PC-3 (cell line): ENCODE measurements at regions not wholly inside any gene's neighbourhood (a gene's known extent, or its start where the extent isn't known, plus 50 kb on each side); places are given as distances from the start of the nearest gene placed in this dataset.

Source experiments
- EZH2 ChIP-seq: fragments of 300-600 bp; sonication (generic); IDR thresholded peaks from one replicate; pipeline ENCODE4 v1.6.1; 2017; ENCODE audit warnings: antibody characterized with exemption, mild to moderate bottlenecking, low read length; ENCODE audit not compliant: unreplicated experiment
- EZH2phosphoT487 ChIP-seq: fragments of 300-600 bp; sonication (generic); IDR thresholded peaks from 2 replicates; pipeline ENCODE4 v1.6.1; 2018; ENCODE audit warnings: mild to moderate bottlenecking, antibody characterized with exemption, low read length, borderline replicate concordance
- TF ChIP-seq, protein P1 (sequence below): fragments of 300-600 bp; sonication (generic); conservative IDR thresholded peaks from 2 replicates; pipeline ENCODE4 v1.5.1; 2017; ENCODE audit warnings: antibody characterized with exemption, low read depth, mild to moderate bottlenecking, low read length

DNA sequence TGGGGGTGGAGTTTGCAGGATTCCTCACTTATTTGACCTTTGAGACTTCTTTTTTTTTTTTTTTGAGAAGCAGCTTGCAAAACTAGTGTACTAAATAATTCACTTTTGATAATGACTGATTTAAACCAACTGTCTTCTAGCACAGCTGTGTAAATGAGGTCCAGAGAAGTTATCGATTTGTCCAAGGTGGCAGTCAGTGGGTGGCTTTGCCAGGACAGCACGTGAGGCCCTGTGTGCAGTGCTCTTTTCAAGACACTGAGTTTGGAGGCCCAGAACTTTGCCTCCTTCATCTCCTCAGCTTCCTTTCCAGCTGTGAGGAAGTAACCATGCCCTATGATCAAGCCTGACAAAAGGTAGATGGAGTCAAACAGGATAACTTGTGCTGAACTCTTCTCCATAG is 92.9 kb upstream of the LCLAT1 start:
- TF ChIP-seq, protein P1, sequence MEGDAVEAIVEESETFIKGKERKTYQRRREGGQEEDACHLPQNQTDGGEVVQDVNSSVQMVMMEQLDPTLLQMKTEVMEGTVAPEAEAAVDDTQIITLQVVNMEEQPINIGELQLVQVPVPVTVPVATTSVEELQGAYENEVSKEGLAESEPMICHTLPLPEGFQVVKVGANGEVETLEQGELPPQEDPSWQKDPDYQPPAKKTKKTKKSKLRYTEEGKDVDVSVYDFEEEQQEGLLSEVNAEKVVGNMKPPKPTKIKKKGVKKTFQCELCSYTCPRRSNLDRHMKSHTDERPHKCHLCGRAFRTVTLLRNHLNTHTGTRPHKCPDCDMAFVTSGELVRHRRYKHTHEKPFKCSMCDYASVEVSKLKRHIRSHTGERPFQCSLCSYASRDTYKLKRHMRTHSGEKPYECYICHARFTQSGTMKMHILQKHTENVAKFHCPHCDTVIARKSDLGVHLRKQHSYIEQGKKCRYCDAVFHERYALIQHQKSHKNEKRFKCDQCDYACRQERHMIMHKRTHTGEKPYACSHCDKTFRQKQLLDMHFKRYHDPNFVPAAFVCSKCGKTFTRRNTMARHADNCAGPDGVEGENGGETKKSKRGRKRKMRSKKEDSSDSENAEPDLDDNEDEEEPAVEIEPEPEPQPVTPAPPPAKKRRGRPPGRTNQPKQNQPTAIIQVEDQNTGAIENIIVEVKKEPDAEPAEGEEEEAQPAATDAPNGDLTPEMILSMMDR = no peak
- TF ChIP-seq EZH2 (no peak), EZH2phosphoT487 (no peak)
